ENCODE measurements at regions not wholly inside any gene's neighbourhood (a gene's known extent, or its start where the extent isn't known, plus 50 kb on each side); places are given as distances from the start of the nearest gene placed in this dataset.
A peak's percentile ranks its signal among the peaks of the same experiment; 100 is the strongest.
"Not testable (repeated sequence)": the region's sequence is repeated elsewhere in the genome, so short reads cannot be mapped to it uniquely, and the experiment has no call there.

- H3K4me3 ChIP-seq (ENCODE audit: low read depth, low read length); H3K4me1 ChIP-seq (ENCODE audit: control insufficient read depth, insufficient read depth, low read length); POLR2A ChIA-PET; H3K27ac ChIP-seq (ENCODE audit: extremely low read depth, low read depth, low read length); H3K9me3 ChIP-seq (ENCODE audit: control insufficient read depth, insufficient read depth, low read depth, low read length); CTCF ChIA-PET; H3K36me3 ChIP-seq (ENCODE audit: control insufficient read depth in 2 of 2, insufficient read depth in 1 of 2, low read length in 2 of 2): not testable (repeated sequence)
- TF ChIP-seq SETDB1 (IDR thresholded peaks at IDR 0.05; ENCODE audit: insufficient read length, low read length) = peak; percentile 28
- peak; percentile 89 for TF ChIP-seq ZNF585B (tag by site-specific recombination; IDR thresholded peaks at IDR 0.05)
- peak; percentile 64; the same call in 1 of the 2 replicates for TF ChIP-seq TRIM28 (IDR thresholded peaks at IDR 0.05; ENCODE audit: borderline replicate concordance, low read length)
Observed at GRCh38 chrX:35305037-35305436, 362.4 kb downstream of the FAM47B start.

- Histone ChIP-seq H3K4me1 (ENCODE audit: control insufficient read depth, insufficient read depth, low read length) (no peaks in the 10 kb centered on the region), H3K36me3 (ENCODE audit: control insufficient read depth in 2 of 2, insufficient read depth in 1 of 2, low read length in 2 of 2) (no peaks in the 10 kb centered on the region), H3K9me3 (ENCODE audit: control insufficient read depth, insufficient read depth, low read depth, low read length) (no peaks in the 10 kb centered on the region), H3K27ac (ENCODE audit: extremely low read depth, low read depth, low read length) (no peak overlapping the region), H3K4me3 (ENCODE audit: low read depth, low read length) (no peak overlapping the region)
- POLR2A ChIA-PET = no interaction called here
- CTCF ChIA-PET = no interaction called here
- TF ChIP-seq PRDM2 (tag by site-specific recombination; IDR thresholded peaks at IDR 0.05; ENCODE audit: borderline replicate concordance) = no peak
- no peak for TF ChIP-seq ZNF24 (tag by site-specific recombination; IDR thresholded peaks at IDR 0.05)
- no peak for TF ChIP-seq ZNF146 (tag by site-specific recombination; IDR thresholded peaks at IDR 0.05)
- TF ChIP-seq ELK4 (IDR thresholded peaks at IDR 0.05; ENCODE audit: borderline replicate concordance, low read depth, low read length) = no peak
- no peak for TF ChIP-seq ZBTB21 (tag by site-specific recombination; IDR thresholded peaks at IDR 0.05)
- TF ChIP-seq ZNF585B (tag by site-specific recombination; IDR thresholded peaks at IDR 0.05) = no peak
- no peak for TF ChIP-seq ZNF214 (tag by site-specific recombination; IDR thresholded peaks at IDR 0.05; ENCODE audit: borderline replicate concordance)
- no peak for TF ChIP-seq ZNF133 (tag by site-specific recombination; IDR thresholded peaks at IDR 0.05)
Observed at GRCh38 chrX:35339796-35340195, 397.2 kb downstream of the FAM47B start.

GRCh38 chrX:35340465-35340864 is 397.9 kb downstream of the FAM47B start:
- Histone ChIP-seq H3K4me3 (ENCODE audit: low read depth, low read length) (no peak overlapping the region), H3K9me3 (ENCODE audit: control insufficient read depth, insufficient read depth, low read depth, low read length) (no peaks in the 10 kb centered on the region), H3K36me3 (ENCODE audit: control insufficient read depth in 2 of 2, insufficient read depth in 1 of 2, low read length in 2 of 2) (no peaks in the 10 kb centered on the region), H3K27ac (ENCODE audit: extremely low read depth, low read depth, low read length) (no peak overlapping the region), H3K4me1 (ENCODE audit: control insufficient read depth, insufficient read depth, low read length) (no peaks in the 10 kb centered on the region)
- POLR2A ChIA-PET = no interaction called here
- CTCF ChIA-PET = no interaction called here
- TF ChIP-seq ZNF121 (tag by site-specific recombination; IDR thresholded peaks at IDR 0.05) = no peak
- TF ChIP-seq ZBTB11 (tag by site-specific recombination; conservative IDR thresholded peaks at IDR 0.05; ENCODE audit: low read depth) = no peak
- no peak for TF ChIP-seq SP7 (tag by site-specific recombination; IDR thresholded peaks at IDR 0.05)
- TF ChIP-seq ZFP69B (tag by site-specific recombination; IDR thresholded peaks at IDR 0.05) = no peak
- no peak for TF ChIP-seq ATF2 (tag by site-specific recombination; IDR thresholded peaks at IDR 0.05; ENCODE audit: low read depth)
- no peak for TF ChIP-seq ZNF658 (tag by site-specific recombination; IDR thresholded peaks at IDR 0.05)
- no peak for TF ChIP-seq TSHZ1 (tag by site-specific recombination; IDR thresholded peaks at IDR 0.05; ENCODE audit: borderline replicate concordance)

Measured in HEK293 (cell line).